GM18508 (cell line): ENCODE measurements at regions not wholly inside any gene's neighbourhood (a gene's known extent, or its start where the extent isn't known, plus 50 kb on each side); places are given as distances from the start of the nearest gene placed in this dataset.

Experiments used
- ATAC-seq: cut with Tn5 transposase; IDR thresholded peaks from one replicate; pipeline ENCODE4 v1.9.1; 2021; ENCODE audit warnings: moderate number of reproducible peaks; ENCODE audit not compliant: insufficient read depth, unreplicated experiment

DNA sequence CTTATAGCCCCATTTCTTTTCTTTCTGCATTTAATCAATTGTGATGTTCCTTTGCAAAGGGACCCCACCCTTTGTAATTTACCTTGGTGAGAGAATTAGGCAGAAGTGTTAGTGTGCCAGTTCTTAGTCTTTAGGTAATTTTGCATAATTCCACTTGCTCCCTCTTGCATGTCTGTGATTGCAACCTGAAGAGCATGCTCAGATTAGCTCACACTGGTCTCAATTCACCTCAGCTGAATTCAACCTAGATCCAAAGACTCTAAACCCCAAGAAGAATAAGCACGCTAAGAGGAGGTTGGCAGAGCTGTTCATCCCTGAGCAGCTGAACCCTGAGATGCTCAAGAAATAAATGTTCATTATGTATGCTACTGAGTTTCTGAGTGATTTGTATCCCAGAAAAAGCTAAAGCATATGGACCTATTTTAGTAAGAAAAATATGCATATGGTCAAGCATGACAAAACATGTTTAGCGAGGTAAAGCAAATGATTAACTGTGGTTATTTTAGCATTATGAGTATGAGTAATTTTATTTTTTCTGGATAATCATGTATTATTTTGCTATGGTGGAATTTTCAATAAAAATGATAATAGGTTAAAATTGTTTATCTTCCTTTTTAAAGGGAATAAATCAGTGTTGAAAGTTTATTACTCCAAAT lies 299.2 kb upstream of the ZSWIM2 start:
- ATAC-seq = no peak

DNA sequence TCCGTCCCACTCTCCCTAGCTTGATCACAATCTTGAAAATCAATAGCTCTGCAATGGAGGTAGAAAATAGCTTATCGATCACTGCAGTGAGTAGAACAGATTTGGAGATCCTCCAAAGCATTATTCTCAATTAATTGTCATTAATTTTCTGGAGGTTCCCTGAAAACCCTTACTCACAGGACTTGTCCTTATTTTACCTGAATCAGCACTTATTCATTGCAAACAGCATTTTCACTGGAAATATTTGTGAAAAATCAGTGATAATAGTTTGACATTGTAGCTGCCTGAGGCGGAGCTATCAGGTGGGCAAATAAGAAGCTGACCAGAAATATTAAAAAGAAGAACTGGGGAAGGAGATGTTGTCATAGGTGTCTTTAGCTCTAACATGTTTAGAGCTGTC lies 294.6 kb upstream of the ZSWIM2 start:
- ATAC-seq = no peak

DNA sequence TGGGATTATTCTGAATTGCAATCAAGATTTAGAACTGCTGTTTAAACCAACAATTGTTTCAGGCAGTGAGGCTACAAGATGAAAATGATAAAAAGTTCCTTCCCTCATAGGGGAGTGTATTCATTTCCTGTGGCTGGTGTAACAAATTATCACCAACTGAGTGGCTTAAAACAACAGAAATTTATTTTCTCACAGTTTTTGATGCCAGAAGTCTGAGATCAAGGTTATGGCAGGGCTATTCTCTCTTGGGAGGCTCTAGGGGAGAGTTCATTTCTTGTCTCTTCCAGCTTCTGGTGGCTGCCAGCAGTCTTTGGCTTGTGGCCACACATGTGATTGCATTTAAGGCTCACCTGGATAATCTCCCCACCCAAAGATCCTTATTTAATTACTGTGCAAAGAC lies 290.5 kb upstream of the ZSWIM2 start:
- no peak for ATAC-seq

DNA sequence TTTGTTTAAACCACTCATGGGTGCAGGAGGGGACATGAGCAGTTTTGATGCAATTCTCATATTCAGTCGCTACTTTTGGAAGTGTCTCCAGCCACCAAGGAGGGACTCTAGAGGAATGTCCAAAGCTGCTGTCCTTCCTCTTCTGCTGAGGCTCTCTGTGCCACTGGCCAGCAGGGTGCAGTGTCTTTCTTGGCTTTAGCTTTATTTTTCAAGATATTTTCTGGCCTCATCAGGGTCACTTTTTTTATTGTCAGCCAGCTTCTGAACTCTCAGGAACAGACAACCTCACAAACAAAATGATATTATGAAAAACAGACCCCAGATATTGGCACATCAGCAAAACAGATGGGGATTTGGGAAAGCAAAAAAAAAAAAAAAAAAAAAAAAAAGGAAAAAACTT lies 289.3 kb upstream of the ZSWIM2 start:
- ATAC-seq = no peak

DNA sequence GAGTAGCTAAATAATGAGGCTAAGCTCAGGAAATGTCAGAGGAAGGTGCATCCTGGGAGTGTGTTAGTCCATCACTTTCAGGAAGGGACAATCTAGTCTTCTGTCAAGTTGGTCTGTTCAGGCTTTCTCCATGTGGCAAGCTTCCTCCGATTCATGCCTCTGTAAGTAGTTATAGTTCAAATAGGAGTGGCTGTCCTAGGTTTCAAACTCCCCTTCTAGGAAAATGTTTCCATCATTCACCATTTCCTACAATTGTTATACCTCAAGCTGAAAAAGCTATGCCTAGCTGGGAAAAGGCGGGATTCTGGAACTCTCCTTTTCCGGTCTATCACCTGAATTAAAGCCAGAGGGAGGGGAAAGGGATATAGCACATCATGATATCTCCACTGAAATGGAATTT lies 287.7 kb upstream of the ZSWIM2 start:
- no peak for ATAC-seq

DNA sequence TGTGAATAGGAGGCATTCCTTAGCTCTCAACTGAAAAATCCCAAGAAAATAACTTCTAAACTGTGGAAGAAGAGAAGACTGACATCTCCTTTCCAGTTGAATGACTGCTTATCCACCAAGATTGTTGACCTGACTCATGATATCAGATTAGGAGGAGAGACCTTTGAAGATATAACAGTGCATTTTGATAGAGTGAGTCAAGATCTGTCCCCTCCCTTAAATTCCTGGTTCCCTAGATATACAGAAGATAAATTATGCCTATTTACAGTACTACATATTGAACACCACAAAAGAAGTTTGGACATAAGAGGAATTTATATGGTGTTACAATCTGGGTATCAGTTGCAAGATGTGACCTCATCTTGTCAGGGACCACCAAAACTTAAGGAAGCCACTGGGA lies 285.3 kb upstream of the ZSWIM2 start:
- ATAC-seq = no peak

DNA sequence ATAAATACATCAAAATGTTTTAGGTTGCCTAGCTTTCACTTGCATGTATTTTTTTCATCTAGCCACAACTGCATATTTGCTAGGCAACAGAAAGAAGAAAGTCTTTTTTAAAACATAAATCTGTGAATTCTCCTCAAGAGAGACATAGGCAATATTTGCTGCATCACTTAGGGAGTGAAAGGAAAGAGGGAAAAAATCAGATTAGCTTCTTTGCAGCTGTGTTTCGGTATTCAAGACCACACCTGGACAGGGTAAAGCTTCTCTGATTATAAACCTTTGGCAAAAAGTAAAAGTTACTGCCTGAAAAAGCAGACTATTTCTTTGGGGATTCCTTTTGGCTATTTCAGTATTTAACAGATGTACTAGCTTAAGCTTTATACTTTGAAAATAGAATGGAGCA lies 280.9 kb upstream of the ZSWIM2 start:
- no peak for ATAC-seq

DNA sequence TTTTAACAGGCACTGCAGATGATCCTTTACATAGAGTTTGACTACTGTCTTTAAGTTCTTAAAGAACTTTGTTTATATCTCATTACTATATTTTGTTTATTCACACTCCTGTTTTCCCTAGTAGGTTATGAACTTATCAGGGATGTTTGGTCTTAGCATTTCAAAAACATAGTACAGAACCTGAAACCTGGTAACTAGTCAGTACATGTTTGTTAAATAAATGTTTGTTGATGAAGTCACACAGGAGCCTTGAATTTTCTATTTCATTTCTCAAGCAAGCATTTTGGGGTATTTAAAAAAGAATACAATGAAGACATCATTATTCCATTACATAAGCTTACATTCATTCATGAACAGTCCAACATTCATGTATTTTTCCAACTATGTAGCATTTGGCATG lies 280.3 kb upstream of the ZSWIM2 start:
- no peak for ATAC-seq

DNA sequence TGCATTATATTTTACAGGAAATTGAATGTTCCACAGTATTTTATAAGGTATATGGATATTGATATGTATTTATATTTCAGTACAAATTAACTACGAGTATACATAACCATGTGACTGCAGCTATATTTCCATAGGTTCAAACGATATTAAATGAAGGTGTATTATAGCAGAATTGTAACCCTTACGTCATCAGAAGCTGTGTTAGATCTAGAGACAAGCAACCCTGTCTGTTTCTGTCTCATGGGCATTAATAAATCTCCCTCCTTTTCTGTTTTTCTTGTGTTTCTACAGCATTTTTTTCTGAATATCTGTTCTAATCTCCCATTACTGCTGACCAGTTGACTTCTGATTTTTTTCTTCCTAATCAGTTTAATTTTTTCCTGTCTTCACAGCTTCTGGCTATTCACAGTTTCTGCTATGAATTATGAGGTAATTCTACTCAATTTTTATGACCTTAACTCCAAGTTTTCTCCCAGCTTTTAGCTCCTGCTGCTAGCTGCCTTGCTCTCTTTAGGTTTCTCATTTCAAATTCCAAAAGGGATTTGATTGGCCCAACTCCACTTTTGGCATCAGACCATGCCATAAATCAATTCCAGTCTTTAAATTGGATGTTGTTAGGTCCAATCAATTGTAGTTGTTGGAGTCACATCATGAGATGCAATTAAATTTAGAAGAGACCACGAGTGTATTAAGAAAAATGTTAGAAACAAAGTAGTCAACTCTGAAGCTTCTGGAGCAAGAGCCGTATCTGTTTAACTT lies 277.5 kb upstream of the ZSWIM2 start:
- ATAC-seq = no peak

DNA sequence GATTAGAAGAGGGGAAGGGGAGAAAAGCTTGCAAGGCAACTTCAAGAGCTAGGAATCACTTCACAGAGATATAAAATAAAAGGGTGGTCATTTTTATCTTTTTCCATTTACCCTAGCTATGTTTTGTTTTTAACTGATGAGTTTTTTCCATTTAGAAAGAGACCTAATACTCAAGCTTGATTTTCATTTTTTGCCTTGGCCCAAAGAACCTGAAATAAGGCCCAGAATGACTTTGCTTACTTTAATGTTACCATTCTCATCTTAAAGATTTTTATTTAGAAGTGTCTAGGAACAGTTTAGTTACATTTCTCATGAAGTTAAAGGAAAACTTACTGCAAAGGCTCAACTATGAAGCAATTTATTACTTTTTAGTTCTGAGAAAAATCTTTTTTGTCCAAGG lies 276.3 kb upstream of the ZSWIM2 start:
- ATAC-seq = no peak

DNA sequence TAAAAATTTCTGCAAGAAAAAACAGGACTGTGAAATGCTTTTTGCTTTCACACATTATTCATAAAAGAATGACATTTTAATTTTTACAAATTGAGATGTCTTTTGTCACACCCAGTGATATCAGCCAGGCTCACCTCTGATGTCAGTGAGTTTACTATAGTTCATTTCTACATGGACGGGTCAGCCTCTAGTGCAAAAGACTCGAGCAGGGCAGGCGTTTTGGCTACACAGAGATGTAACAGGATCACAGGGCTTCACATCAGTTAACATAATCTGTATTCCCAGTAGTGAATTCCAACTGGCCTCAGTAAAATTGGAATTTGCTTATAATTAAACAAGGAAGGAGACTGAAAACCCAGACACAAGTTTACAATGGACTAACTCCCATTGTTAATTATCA lies 275.6 kb upstream of the ZSWIM2 start:
- no peak for ATAC-seq

DNA sequence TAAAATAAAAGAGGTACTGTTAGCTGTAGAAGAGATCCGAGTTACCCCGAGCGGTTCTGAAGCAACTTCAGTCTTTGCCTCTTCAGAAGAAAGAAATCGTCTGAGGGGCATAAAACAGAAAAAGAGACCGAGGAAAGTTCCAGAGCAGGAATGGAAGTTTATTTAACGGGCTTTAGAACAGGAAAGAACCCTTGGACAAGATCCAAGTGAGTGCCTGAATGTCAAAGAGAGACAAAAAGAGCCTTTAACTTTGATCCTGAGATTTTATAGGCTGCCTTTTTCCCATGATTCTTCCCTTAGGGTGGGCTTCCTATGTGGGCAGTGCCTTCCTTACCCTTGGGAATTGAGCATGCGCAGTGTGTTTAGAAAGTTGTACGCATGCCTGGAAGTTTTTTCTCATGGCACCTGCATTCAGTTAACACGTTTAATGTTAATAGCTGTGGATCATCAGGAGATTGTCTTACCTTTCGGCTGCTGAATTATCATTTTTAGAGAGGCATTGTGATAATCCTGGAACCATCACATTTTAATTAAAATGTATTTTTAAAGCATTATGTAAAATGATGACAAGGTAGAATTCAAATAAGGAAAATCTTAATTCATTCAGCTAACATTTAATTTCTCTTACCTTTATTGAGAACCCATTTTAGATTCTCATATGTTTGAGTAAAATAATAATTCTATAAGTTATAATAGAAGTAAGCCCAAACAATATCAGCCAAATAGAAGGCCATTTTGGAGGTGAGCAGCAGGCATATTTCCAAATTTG lies 269.5 kb upstream of the ZSWIM2 start:
- no peak for ATAC-seq

DNA sequence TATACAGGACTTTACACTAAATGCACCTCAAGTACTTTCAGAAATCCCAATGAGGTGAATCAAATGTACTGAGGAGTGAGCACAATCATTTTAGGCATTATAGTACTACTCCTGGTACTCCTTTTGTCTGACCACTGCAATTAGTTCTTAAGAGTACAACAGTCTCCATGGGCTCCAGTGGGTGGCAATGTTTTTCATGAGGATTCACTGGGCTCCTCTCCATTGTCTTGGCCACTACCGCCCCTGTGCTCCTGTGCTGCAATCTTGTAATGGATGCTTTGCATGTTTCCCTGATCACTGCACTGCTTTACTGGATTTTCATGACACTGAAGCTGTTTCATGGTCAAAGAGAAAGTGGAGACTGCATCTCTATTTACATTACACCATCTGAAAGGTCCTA lies 268.5 kb upstream of the ZSWIM2 start:
- ATAC-seq = no peak

DNA sequence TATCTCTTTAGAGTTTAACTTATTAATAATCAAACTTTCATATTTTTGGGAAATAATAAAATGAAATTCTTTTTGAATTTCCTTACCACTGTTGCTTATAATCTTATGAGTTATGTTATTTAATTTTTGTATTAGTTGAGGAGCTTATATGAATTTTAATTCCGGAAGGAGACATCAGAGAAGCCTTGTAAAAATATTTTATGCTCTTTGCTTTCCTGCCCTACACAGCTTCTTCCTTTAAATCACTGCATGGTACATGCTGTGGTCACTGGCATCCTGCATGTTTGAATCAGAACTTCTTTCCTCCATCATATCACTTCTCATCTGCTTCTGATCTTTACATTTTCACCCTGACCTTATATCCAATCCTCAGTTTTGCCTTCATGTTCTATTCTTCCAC lies 266.7 kb upstream of the ZSWIM2 start:
- ATAC-seq = no peak

DNA sequence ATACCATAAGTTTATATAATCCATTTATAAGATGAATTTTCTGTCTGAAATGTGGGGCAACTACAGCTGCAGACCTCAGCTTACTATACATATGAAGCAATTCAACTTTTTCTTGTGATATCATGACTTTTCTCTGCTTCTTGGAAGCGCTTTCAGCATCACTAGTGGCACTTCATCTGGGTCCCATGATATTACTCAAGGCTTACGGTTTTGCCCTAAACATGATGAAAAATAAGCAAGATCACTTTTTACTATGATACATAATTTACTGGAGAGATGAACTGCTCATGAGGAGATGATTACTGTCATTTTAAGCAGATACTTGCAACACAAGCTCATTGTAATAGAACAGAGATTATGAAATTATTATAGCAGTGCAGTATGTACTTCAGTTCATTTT lies 258.0 kb upstream of the ZSWIM2 start:
- ATAC-seq = no peak

DNA sequence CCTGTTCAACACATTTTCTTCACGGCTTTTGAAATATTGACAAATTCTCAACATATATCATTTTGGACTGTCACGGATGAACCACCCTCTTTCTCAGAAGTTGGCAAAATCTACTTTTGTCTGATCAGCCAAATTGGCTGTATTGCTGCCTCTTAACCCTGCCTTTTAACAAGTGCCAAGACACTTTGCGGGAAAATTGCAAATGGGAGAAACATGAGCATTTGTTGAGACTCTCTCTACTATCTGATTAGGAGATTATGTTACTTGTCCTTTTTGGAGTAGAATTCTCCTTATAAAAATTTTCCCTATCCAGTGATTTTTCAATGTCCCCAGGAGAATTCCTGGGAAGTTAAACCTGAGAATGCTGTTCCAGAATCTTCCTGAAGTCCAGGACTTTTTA lies 256.2 kb upstream of the ZSWIM2 start:
- no peak for ATAC-seq

DNA sequence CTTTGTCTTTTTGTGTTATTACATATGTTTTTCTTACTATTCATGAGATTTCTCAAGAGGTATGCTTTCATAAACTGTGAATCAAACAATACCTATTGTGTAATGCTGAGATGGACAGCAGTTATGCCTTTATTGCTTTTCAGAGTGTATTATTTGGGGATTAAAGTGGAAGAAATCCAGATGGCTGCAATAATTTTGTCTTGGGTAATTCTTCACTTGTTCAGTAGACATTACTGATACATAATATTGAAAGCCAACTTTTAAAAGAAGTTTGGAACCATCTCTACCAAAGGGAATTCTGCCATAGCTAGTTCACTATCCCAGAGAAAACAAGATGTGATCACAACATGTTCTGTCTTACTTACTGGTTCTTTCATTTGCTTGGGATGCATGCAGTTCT lies 253.4 kb upstream of the ZSWIM2 start:
- no peak for ATAC-seq

DNA sequence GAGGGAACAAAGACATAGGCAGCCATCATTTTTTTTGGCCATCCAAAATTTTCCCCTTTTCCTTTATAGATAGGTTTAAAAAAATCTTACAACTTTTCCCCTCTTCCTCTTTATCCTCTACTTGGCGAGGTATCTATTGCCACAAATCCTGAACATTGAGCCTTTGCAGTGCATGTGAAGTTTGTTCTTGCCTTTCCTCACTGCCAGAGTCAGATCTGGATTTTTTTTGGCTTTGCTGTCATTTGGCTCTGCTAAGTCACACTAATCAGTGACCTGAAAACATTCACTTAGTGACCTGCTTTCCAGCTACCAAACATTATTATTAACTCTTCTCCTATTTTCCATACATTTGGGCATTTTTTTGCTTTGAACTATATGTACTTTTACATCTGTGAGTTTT lies 249.2 kb upstream of the ZSWIM2 start:
- ATAC-seq = no peak

DNA sequence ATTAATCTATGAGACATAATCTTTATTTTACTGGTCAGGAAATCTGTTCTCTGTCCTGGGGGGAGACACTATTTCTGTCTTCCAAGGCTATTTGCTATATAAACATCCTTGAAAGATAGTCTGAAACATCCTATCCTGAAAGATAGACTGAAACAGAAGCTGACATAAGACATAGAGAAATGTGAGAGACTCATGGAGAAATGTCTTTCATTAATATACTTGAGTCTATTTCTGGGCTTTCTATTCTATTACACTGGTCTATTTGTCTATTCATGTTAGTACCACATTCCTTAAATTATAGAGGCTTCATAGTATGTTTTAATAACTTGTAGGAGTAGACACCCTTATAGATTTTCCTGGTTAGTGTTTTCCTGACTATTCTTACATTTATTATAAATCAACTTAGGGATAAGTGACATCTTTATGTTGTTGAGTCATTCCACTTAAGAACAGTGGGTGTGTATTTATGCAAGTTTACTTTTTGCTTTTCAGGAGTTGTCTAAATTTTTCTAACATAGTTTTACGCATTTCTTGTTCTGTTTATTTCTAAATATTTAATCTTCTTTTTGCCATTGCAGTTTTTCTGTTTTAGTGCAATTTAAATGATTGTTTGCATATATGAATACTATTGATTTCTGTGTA lies 244.9 kb upstream of the ZSWIM2 start:
- ATAC-seq = no peak

DNA sequence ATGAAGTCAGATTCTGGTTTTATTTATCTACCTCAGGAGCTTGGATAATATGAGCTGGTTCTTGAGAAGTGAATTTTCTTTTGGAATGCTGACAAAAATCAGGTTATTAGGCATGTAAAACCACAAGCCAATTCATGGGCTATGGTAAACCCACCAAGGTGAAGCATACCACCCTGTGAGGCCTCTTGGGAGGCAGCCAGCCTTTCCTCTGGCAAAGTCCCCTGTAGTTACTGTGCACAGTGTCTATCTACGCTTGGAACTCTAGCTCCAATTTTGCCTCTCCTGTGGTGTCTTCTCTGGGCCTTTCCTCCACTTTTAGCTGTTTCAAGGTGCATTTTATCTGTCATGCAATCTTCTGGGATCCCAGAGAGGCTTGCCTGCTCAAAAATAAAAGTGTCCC lies 242.7 kb upstream of the ZSWIM2 start:
- no peak for ATAC-seq

DNA sequence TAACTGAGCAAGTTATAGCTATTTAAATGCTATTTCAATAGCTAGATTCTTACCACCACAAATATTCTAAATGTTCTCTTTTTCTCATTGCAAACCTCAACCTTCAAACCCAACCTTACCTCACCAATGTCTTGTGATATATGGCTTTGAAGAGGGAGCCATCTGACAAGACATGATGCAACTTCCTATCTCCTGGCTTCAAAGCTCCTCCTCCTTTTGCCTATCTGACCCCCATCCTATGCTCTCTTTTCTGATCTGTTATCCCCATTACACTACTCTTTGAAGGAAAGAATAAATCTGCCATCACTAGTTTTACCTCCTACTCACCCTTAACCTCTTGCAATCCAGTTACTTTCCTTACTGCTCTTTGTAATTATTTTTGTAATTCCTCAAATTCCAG lies 235.6 kb upstream of the ZSWIM2 start:
- no peak for ATAC-seq
